Left lung (tissue), 4 donors: ENCODE measurements at regions not wholly inside any gene's neighbourhood (a gene's known extent, or its start where the extent isn't known, plus 50 kb on each side); places are given as distances from the start of the nearest gene placed in this dataset.

Source experiments
- ATAC-seq: fragments of 200-7000 bp; cut with Tn5 transposase; one replicate; pipeline ENCODE4 v1.9.1; 2020; ENCODE audit warnings: moderate library complexity
- DNase-seq, 4 donors: peaks; one replicate each; pipeline ENCODE4 v3.0.0-alpha.2; 2013 to 2020
- H3K27ac ChIP-seq, 2 donors: fragments of 200-600 bp; sonication (generic) in 1 of 2; one replicate each; pipeline versions ENCODE4 v1.5.0 to v1.8.0; 2020 to 2021
- H3K27me3 ChIP-seq, 2 donors: fragments of 200-600 bp; sonication (generic) in 1 of 2; one replicate each; pipeline versions ENCODE4 v1.5.0 to v1.8.0; 2020 to 2021
- H3K36me3 ChIP-seq, 2 donors: fragments of 200-600 bp; sonication (generic) in 1 of 2; one replicate each; pipeline versions ENCODE4 v1.5.0 to v1.8.0; 2020 to 2021
- H3K4me1 ChIP-seq, 2 donors: fragments of 200-600 bp; one replicate each; pipeline ENCODE4 v1.8.0; 2021
- H3K4me3 ChIP-seq, 2 donors: fragments of 200-600 bp; sonication (generic) in 1 of 2; one replicate each; pipeline versions ENCODE4 v1.5.0 to v1.8.0; 2020 to 2021; ENCODE audit warnings: mild to moderate bottlenecking in 1 of 2
- H3K9me3 ChIP-seq, 2 donors: fragments of 200-600 bp; sonication (generic) in 1 of 2; one replicate each; pipeline versions ENCODE4 v1.5.0 to v1.8.0; 2020 to 2021
- CTCF ChIP-seq, 2 donors: fragments of 200-600 bp; sonication (generic) in 1 of 2; IDR thresholded peaks; one replicate each; pipeline versions ENCODE4 v1.5.0 to v1.8.0; 2021; ENCODE audit warnings: antibody characterized with exemption in 2 of 2
- intact Hi-C, 2 donors: fragments of 100-400 bp; cut with DNase I; formaldehyde crosslinking; loops; one replicate each; pipeline versions ENCODE4 v1.11.2 to v1.14.2; 2022
- donor health status: DM: no; HTN: yes; CAD: no.
- donor health status: DM: no; HTN: no; CAD: no.

- DNase-seq = no peak
- H3K9me3 ChIP-seq = peaks cover 0 to 87% of the 10 kb centered on the region in 2 donors
- intact Hi-C loops = no loop called here
Measured at GRCh38 chr13:47572375-47572774, 428.7 kb downstream of the SUCLA2 start.

GRCh38 chr13:47564041-47564440, 437.0 kb downstream of the SUCLA2 start:
- Histone ChIP-seq H3K4me1 (no peaks in the 10 kb centered on the region), H3K4me3 (no peak overlapping the region), H3K27me3 (no peaks in the 10 kb centered on the region), H3K9me3 (peaks cover 0 to 26% of the 10 kb centered on the region in 2 donors), H3K36me3 (no peaks in the 10 kb centered on the region), H3K27ac (no peak overlapping the region)
- ATAC-seq = no peak
- no peak for TF ChIP-seq CTCF (IDR thresholded peaks at IDR 0.05)
- DNase-seq = no peak
- intact Hi-C loops = no loop called here

More at GRCh38 chr13:47572375-47572774, 428.7 kb downstream of the SUCLA2 start:
- no peak for TF ChIP-seq CTCF (IDR thresholded peaks at IDR 0.05)
- no peak for ATAC-seq
- Histone ChIP-seq H3K4me3 (no peak overlapping the region), H3K27ac (no peak overlapping the region), H3K27me3 (no peaks in the 10 kb centered on the region), H3K36me3 (no peaks in the 10 kb centered on the region), H3K4me1 (no peaks in the 10 kb centered on the region)

- no peaks in the 10 kb centered on the region for H3K9me3 ChIP-seq
- intact Hi-C loops = no loop called here
- no peak for TF ChIP-seq CTCF (IDR thresholded peaks at IDR 0.05)
- no peak for DNase-seq
- no peaks in the 10 kb centered on the region for H3K36me3 ChIP-seq
- no peaks in the 10 kb centered on the region for H3K27me3 ChIP-seq
- H3K27ac ChIP-seq = no peak overlapping the region
- no peaks in the 10 kb centered on the region for H3K4me1 ChIP-seq
- no peak overlapping the region for H3K4me3 ChIP-seq
- ATAC-seq = no peak
Measured at GRCh38 chr13:47556703-47557102, 444.4 kb downstream of the SUCLA2 start.

- no peak for ATAC-seq
Measured at GRCh38 chr13:47555235-47555634, 445.8 kb downstream of the SUCLA2 start.

GRCh38 chr13:47553329-47553977, 447.6 kb downstream of the SUCLA2 start:
- H3K36me3 ChIP-seq = no peaks in the 10 kb centered on the region
- intact Hi-C loops = no loop called here
- no peak for ATAC-seq
- no peaks in the 10 kb centered on the region for H3K27me3 ChIP-seq
- TF ChIP-seq CTCF (IDR thresholded peaks at IDR 0.05) = no peak
- DNase-seq = no peak
- no peaks in the 10 kb centered on the region for H3K4me1 ChIP-seq
- H3K9me3 ChIP-seq = no peaks in the 10 kb centered on the region
- no peak overlapping the region for H3K4me3 ChIP-seq
- no peak overlapping the region for H3K27ac ChIP-seq

More at GRCh38 chr13:47555235-47555634, 445.8 kb downstream of the SUCLA2 start:
- Histone ChIP-seq H3K36me3 (no peaks in the 10 kb centered on the region), H3K27me3 (no peaks in the 10 kb centered on the region), H3K9me3 (no peaks in the 10 kb centered on the region), H3K4me1 (no peaks in the 10 kb centered on the region), H3K4me3 (no peak overlapping the region), H3K27ac (no peak overlapping the region)
- TF ChIP-seq CTCF (IDR thresholded peaks at IDR 0.05) = no peak
- intact Hi-C loops = no loop called here
- no peak for DNase-seq
